ENCODE measurements at regions not wholly inside any gene's neighbourhood (a gene's known extent, or its start where the extent isn't known, plus 50 kb on each side); places are given as distances from the start of the nearest gene placed in this dataset.

GRCh38 chr22:35489239-35489638, 51.4 kb upstream of the RASD2 start:
- no peak overlapping the region for H3K4me3 ChIP-seq (ENCODE audit: low read depth, low read length, poor library complexity, severe bottlenecking)
- no peak for DNase-seq (ENCODE audit: low spot score)
- intact Hi-C loops (cut with micrococcal nuclease; ENCODE audit: unreplicated experiment), result no loop called here
- ChIA-PET CTCF (ENCODE audit: unreplicated experiment) (no interaction called here), POLR2A (no interaction called here)
- no peaks in the 10 kb centered on the region for H3K9me3 ChIP-seq (ENCODE audit: low read length)
- H3K79me2 ChIP-seq (ENCODE audit: insufficient read depth, low read depth, low read length), result no peaks in the 10 kb centered on the region
- no peaks in the 10 kb centered on the region for H4K20me1 ChIP-seq (ENCODE audit: insufficient read depth, low read length)
- BruUV-seq (replicated peaks), result no TSS peak
- TF ChIP-seq CTCF (conservative IDR thresholded peaks at IDR 0.05; ENCODE audit: low read length), result no peak
- no peak for TF ChIP-seq EZH2phosphoT487 (IDR thresholded peaks at IDR 0.05; ENCODE audit: borderline replicate concordance, low read depth, low read length)
- no peaks in the 10 kb centered on the region for H3K9me2 ChIP-seq (ENCODE audit: insufficient read depth, low read length)
- H3K27ac ChIP-seq (ENCODE audit: low read depth, low read length, poor library complexity, severe bottlenecking), result no peak overlapping the region
- H3K36me3 ChIP-seq (ENCODE audit: insufficient read depth, low read length), result no peaks in the 10 kb centered on the region
- H3K4me1 ChIP-seq (ENCODE audit: insufficient read depth, low read length, poor library complexity, severe bottlenecking), result no peaks in the 10 kb centered on the region
- H3K4me2 ChIP-seq (ENCODE audit: low read length), result no peak overlapping the region
- H2AFZ ChIP-seq (ENCODE audit: low read length), result no peak overlapping the region
